ENCODE measurements at regions not wholly inside any gene's neighbourhood (a gene's known extent, or its start where the extent isn't known, plus 50 kb on each side); places are given as distances from the start of the nearest gene placed in this dataset.

GRCh38 chr2:11013196-11013595 lies 101.5 kb downstream of the KCNF1 start:
- WGBS (ENCODE audit: extremely low coverage, insufficient read length, low lambda C conversion rate), result no CpG with 5 or more reads among the region's 6 CpGs
- Histone ChIP-seq H3K4me1 (ENCODE audit: insufficient read depth, low read length) (no peaks in the 10 kb centered on the region), H2BK120ac (ENCODE audit: low read depth, low read length, poor library complexity, severe bottlenecking) (no peak overlapping the region), H3T11ph (ENCODE audit: low read length) (no peak overlapping the region), H3K18ac (ENCODE audit: insufficient read length, low read depth, low read length) (no peak overlapping the region), H3K23me2 (ENCODE audit: insufficient read length, low read depth, low read length, poor library complexity, severe bottlenecking) (no peaks in the 10 kb centered on the region), H3K9ac (ENCODE audit: extremely low read depth, insufficient read length, low read length) (no peak overlapping the region), H4K91ac (ENCODE audit: insufficient read length, low read depth, low read length) (no peak overlapping the region), H4K20me1 (ENCODE audit: control insufficient read depth, insufficient read depth, insufficient read length) (no peaks in the 10 kb centered on the region), H3K56ac (ENCODE audit: insufficient read length, low read depth, low read length) (no peak overlapping the region), H3K4me2 (ENCODE audit: insufficient read depth, insufficient read length, low read length) (no peak overlapping the region), H2BK15ac (ENCODE audit: low read depth, low read length) (no peak overlapping the region), H3K4ac (ENCODE audit: low read depth, low read length) (no peak overlapping the region), H2AK5ac (ENCODE audit: insufficient read length, low read length) (no peak overlapping the region), H4K8ac (replicated peaks; ENCODE audit: insufficient read length, low read depth, low read length) (no peak overlapping the region), H3K79me1 (ENCODE audit: insufficient read depth, low read depth, low read length, poor library complexity, severe bottlenecking) (no peaks in the 10 kb centered on the region), H2BK12ac (ENCODE audit: insufficient read length, low read depth, low read length) (no peak overlapping the region), H2BK20ac (ENCODE audit: low read depth, low read length, poor library complexity, severe bottlenecking) (no peak overlapping the region), H4K5ac (ENCODE audit: insufficient read length, low read depth, low read length) (no peak overlapping the region), H3K14ac (ENCODE audit: insufficient read depth, low read length) (no peak overlapping the region), H3K79me2 (ENCODE audit: insufficient read depth, low read length) (no peaks in the 10 kb centered on the region), H2AFZ (ENCODE audit: low read length) (no peak overlapping the region), H3K27ac (ENCODE audit: insufficient read length, low read depth, low read length) (no peak overlapping the region), H3K23ac (ENCODE audit: insufficient read length, low read depth, low read length) (no peak overlapping the region), H3K9me3 (ENCODE audit: control insufficient read depth, low read depth, low read length) (peaks cover 4% of the 10 kb centered on the region), H3K27me3 (ENCODE audit: insufficient read depth, low read length) (no peaks in the 10 kb centered on the region), H2BK5ac (ENCODE audit: insufficient read length, low read length) (no peak overlapping the region)
- Mint-ChIP-seq H3K27me3 (ENCODE audit: low read depth) (peaks cover 4% of the 10 kb centered on the region; the same call in 1 of the 2 replicates), H3K4me1 (peaks cover 5 to 6% of the 10 kb centered on the region in 2 experiments), H3K27ac (peak overlapping the region in 1 of 3 experiments; percentile 23; a peak in 1 of 7 replicates), H3K4me3 (no peak overlapping the region), H3K36me3 (ENCODE audit: insufficient read depth in 1 of 3, low read depth in 3 of 3) (peaks cover 0 to 4% (median 0%) of the 10 kb centered on the region in 3 experiments; a peak in 5 of 7 replicates), H3K9me3 (peaks cover 5 to 9% of the 10 kb centered on the region in 2 experiments; a peak in 3 of 5 replicates)
- no peak for TF ChIP-seq CTCF (conservative IDR thresholded peaks at IDR 0.05)
- no peak for DNase-seq
